GM23338 (cell line): ENCODE measurements at regions not wholly inside any gene's neighbourhood (a gene's known extent, or its start where the extent isn't known, plus 50 kb on each side); places are given as distances from the start of the nearest gene placed in this dataset.

Experiments used
- ATAC-seq: fragments of 200-7000 bp; cut with Tn5 transposase; 3 replicates; pipeline ENCODE4 v1.9.1; 2020
- DNase-seq: peaks from one replicate; pipeline ENCODE4 v3.0.0-alpha.2; 2015; ENCODE audit warnings: low spot score
- H2AFZ ChIP-seq: fragments of 200-600 bp; sonication (generic); 2 replicates; pipeline ENCODE4 v1.8.0; 2016; ENCODE audit warnings: antibody characterized with exemption, mild to moderate bottlenecking, moderate library complexity
- H3F3A ChIP-seq: fragments of 200-600 bp; sonication (generic); replicated peaks from 2 replicates; pipeline ENCODE4 v1.8.0; 2017; ENCODE audit warnings: antibody characterized with exemption, mixed run types, low read depth
- H3K27ac ChIP-seq: fragments of 200-600 bp; sonication (generic); 2 replicates; pipeline ENCODE4 v1.6.1; 2016; ENCODE audit warnings: low read depth
- H3K27me3 ChIP-seq: fragments of 200-600 bp; sonication (generic); 2 replicates; pipeline ENCODE4 v1.8.0; 2016; ENCODE audit warnings: mild to moderate bottlenecking, mixed run types, moderate library complexity; ENCODE audit not compliant: insufficient read depth
- H3K36me3 ChIP-seq: fragments of 200-600 bp; sonication (generic); 2 replicates; pipeline ENCODE4 v1.8.0; 2016; ENCODE audit warnings: mild to moderate bottlenecking; ENCODE audit not compliant: insufficient read depth
- H3K4me1 ChIP-seq: fragments of 200-600 bp; sonication (generic); 2 replicates; pipeline ENCODE4 v1.8.0; 2016; ENCODE audit warnings: mild to moderate bottlenecking, moderate library complexity; ENCODE audit not compliant: insufficient read depth
- H3K4me2 ChIP-seq: fragments of 200-600 bp; sonication (generic); 2 replicates; pipeline ENCODE4 v1.7.1; 2017; ENCODE audit warnings: mixed run types
- H3K4me3 ChIP-seq: fragments of 200-600 bp; sonication (generic); 2 replicates; pipeline ENCODE4 v1.6.1; 2016; ENCODE audit warnings: mixed run types
- H3K79me2 ChIP-seq: fragments of 200-600 bp; sonication (generic); replicated peaks from 2 replicates; pipeline ENCODE4 v1.8.0; 2017; ENCODE audit warnings: mild to moderate bottlenecking; ENCODE audit not compliant: insufficient read depth
- H3K9me2 ChIP-seq: fragments of 200-600 bp; sonication (generic); 2 replicates; pipeline ENCODE4 v1.8.0; 2017; ENCODE audit not compliant: insufficient read depth
- H4K20me1 ChIP-seq: fragments of 200-600 bp; sonication (generic); replicated peaks from 2 replicates; pipeline ENCODE4 v1.8.0; 2017; ENCODE audit warnings: mild to moderate bottlenecking; ENCODE audit not compliant: insufficient read depth
- H3K27ac Mint-ChIP-seq: 2 replicates; pipeline ENCODE4 v1.8.0; 2020; ENCODE audit warnings: inconsistent platforms, mild to moderate bottlenecking, moderate library complexity, mixed read lengths
- H3K27me3 Mint-ChIP-seq: 3 replicates; pipeline ENCODE4 v1.8.0; 2022; ENCODE audit warnings: low read depth, mild to moderate bottlenecking, moderate library complexity, mixed read lengths, inconsistent platforms; ENCODE audit not compliant: insufficient read depth, poor library complexity
- H3K36me3 Mint-ChIP-seq: 3 replicates; pipeline ENCODE4 v1.8.0; 2021; ENCODE audit warnings: low read depth, mild to moderate bottlenecking, inconsistent platforms, moderate library complexity, mixed read lengths
- H3K4me1 Mint-ChIP-seq: 3 replicates; pipeline ENCODE4 v1.8.0; 2020; ENCODE audit warnings: mild to moderate bottlenecking, inconsistent platforms, mixed read lengths
- H3K4me3 Mint-ChIP-seq: 3 replicates; pipeline ENCODE4 v1.8.0; 2021; ENCODE audit warnings: moderate library complexity, mild to moderate bottlenecking, inconsistent platforms, mixed read lengths
- H3K9me3 Mint-ChIP-seq: 3 replicates; pipeline ENCODE4 v1.8.0; 2020; ENCODE audit warnings: moderate library complexity, mild to moderate bottlenecking, inconsistent platforms, mixed read lengths
- CTCF ChIP-seq, 2 experiments: fragments of 200-600 bp in 1 of 2; sonication (generic) in 1 of 2; conservative IDR thresholded peaks; 2 replicates each; pipeline versions ENCODE4 v1.5.1 to v1.6.1; 2016 to 2017; ENCODE audit warnings: antibody characterized with exemption in 2 of 2, low read depth in 2 of 2, mild to moderate bottlenecking in 2 of 2, moderate library complexity in 1 of 2
- NANOG ChIP-seq: IDR thresholded peaks from 2 replicates; pipeline ENCODE4 v1.6.1; 2016; ENCODE audit warnings: antibody characterized with exemption, borderline replicate concordance
- ZNF114 ChIP-seq: fragments of 250-450 bp; sonication (Bioruptor Pico); IDR thresholded peaks from 2 replicates; pipeline ENCODE4 v1.5.0; 2020; ENCODE audit warnings: mild to moderate bottlenecking, moderate library complexity
- ZNF331 ChIP-seq: fragments of 250-450 bp; sonication (Bioruptor Pico); IDR thresholded peaks from 2 replicates; pipeline ENCODE4 v1.5.0; 2020; ENCODE audit warnings: low read depth, mild to moderate bottlenecking, moderate library complexity
- ZNF462 ChIP-seq: fragments of 250-450 bp; sonication (Bioruptor Pico); IDR thresholded peaks from 2 replicates; pipeline ENCODE4 v1.5.0; 2020; ENCODE audit warnings: mild to moderate bottlenecking, moderate library complexity
- TF ChIP-seq, protein P1 (sequence below): IDR thresholded peaks from one replicate; pipeline ENCODE4 v1.6.1; 2018; ENCODE audit warnings: antibody characterized with exemption; ENCODE audit not compliant: unreplicated experiment

- no peaks in the 10 kb centered on the region for H3K79me2 ChIP-seq
- no peak for ATAC-seq
Measured at GRCh38 chr12:114774699-114775098, 90.7 kb upstream of the TBX3 start.

DNA sequence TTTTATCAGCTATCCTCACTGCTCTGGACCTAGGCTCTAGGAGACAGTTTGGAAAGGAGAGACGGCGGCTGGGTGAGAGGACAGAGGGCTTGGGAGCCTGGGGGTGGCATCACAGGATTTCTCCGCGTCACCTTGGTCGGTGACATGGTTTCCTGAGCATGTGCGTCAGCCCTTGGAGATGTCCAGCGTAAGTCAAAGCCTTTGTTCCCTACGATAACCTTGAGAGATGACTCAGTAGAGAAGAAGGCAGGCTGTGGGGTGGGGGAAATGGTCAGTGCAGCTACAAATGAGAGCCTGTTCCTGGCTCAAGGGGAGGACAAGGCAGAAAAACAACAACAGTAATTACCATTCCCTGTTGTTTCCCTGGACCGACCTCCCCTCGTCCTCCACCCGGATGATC is 90.2 kb upstream of the TBX3 start:
- H3K4me2 ChIP-seq, result no peak overlapping the region
- H3K36me3 ChIP-seq, result no peaks in the 10 kb centered on the region; the same call in 1 of the 2 replicates
- H3F3A ChIP-seq, result no peaks in the 10 kb centered on the region
- no peaks in the 10 kb centered on the region for H3K27me3 ChIP-seq
- no peak for TF ChIP-seq ZNF462 (CRISPR knock-in tag)
- no peak for TF ChIP-seq CTCF (conservative IDR thresholded peaks at IDR 0.05; ENCODE audit: low read depth in 2 of 2)
- TF ChIP-seq ZNF331 (CRISPR knock-in tag), result no peak
- no peak for TF ChIP-seq ZNF114
- no peak for TF ChIP-seq NANOG
- no peak overlapping the region for H3K27ac Mint-ChIP-seq
- peaks cover 2% of the 10 kb centered on the region for H3K27me3 Mint-ChIP-seq
- no peak for ATAC-seq
- DNase-seq, result no peak
- H2AFZ ChIP-seq, result peak overlapping the region; percentile 52; the same call in 1 of the 2 replicates
- no peaks in the 10 kb centered on the region for H3K79me2 ChIP-seq
- no peaks in the 10 kb centered on the region for H3K36me3 Mint-ChIP-seq
- no peak overlapping the region for H3K4me3 ChIP-seq
- H3K9me3 Mint-ChIP-seq, result 0 out of 3 replicates have a peak, but pooled peaks cover 3% of the 10 kb centered on the region
- H4K20me1 ChIP-seq, result no peaks in the 10 kb centered on the region
- H3K27ac ChIP-seq, result no peak overlapping the region
- no peaks in the 10 kb centered on the region for H3K9me2 ChIP-seq
- H3K4me1 Mint-ChIP-seq, result no peaks in the 10 kb centered on the region
- H3K4me3 Mint-ChIP-seq, result no peak overlapping the region
- H3K4me1 ChIP-seq, result no peaks in the 10 kb centered on the region

More at GRCh38 chr12:114774699-114775098, 90.7 kb upstream of the TBX3 start:
- Histone ChIP-seq H2AFZ (no peak overlapping the region; the same call in 1 of the 2 replicates), H4K20me1 (no peaks in the 10 kb centered on the region), H3F3A (no peaks in the 10 kb centered on the region), H3K9me2 (no peaks in the 10 kb centered on the region), H3K27ac (no peak overlapping the region), H3K4me1 (no peaks in the 10 kb centered on the region), H3K4me2 (no peak overlapping the region), H3K4me3 (no peak overlapping the region), H3K27me3 (no peaks in the 10 kb centered on the region), H3K36me3 (no peaks in the 10 kb centered on the region; the same call in 1 of the 2 replicates)
- Mint-ChIP-seq H3K27me3 (peaks cover 3% of the 10 kb centered on the region), H3K27ac (no peak overlapping the region), H3K9me3 (0 out of 3 replicates have a peak, but pooled peaks cover 3% of the 10 kb centered on the region), H3K4me1 (no peaks in the 10 kb centered on the region), H3K36me3 (no peaks in the 10 kb centered on the region), H3K4me3 (no peak overlapping the region)
- no peak for DNase-seq
- TF ChIP-seq, protein P1, sequence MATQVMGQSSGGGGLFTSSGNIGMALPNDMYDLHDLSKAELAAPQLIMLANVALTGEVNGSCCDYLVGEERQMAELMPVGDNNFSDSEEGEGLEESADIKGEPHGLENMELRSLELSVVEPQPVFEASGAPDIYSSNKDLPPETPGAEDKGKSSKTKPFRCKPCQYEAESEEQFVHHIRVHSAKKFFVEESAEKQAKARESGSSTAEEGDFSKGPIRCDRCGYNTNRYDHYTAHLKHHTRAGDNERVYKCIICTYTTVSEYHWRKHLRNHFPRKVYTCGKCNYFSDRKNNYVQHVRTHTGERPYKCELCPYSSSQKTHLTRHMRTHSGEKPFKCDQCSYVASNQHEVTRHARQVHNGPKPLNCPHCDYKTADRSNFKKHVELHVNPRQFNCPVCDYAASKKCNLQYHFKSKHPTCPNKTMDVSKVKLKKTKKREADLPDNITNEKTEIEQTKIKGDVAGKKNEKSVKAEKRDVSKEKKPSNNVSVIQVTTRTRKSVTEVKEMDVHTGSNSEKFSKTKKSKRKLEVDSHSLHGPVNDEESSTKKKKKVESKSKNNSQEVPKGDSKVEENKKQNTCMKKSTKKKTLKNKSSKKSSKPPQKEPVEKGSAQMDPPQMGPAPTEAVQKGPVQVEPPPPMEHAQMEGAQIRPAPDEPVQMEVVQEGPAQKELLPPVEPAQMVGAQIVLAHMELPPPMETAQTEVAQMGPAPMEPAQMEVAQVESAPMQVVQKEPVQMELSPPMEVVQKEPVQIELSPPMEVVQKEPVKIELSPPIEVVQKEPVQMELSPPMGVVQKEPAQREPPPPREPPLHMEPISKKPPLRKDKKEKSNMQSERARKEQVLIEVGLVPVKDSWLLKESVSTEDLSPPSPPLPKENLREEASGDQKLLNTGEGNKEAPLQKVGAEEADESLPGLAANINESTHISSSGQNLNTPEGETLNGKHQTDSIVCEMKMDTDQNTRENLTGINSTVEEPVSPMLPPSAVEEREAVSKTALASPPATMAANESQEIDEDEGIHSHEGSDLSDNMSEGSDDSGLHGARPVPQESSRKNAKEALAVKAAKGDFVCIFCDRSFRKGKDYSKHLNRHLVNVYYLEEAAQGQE, result no peak
- TF ChIP-seq ZNF114, result no peak
